GM12875 (cell line): ENCODE measurements at regions not wholly inside any gene's neighbourhood (a gene's known extent, or its start where the extent isn't known, plus 50 kb on each side); places are given as distances from the start of the nearest gene placed in this dataset.
"Not testable (repeated sequence)": the region's sequence is repeated elsewhere in the genome, so short reads cannot be mapped to it uniquely, and the experiment has no call there.

Experiments used
- H3K4me3 ChIP-seq: one replicate; pipeline ENCODE4 v1.5.1; 2011; ENCODE audit warnings: low read depth, low read length, control low read depth
- CTCF ChIP-seq: IDR thresholded peaks from 2 replicates; pipeline ENCODE4 v1.5.1; 2011; ENCODE audit warnings: low read depth, mild to moderate bottlenecking, control low read depth, inconsistent platforms, low read length, moderate library complexity, borderline replicate concordance; ENCODE audit not compliant: insufficient read depth

- TF ChIP-seq CTCF = no peak
- no peak overlapping the region for H3K4me3 ChIP-seq
These were observed 102.2 kb upstream of the CHD1 start for GRCh38 chr5:99030906-99031440.

DNA sequence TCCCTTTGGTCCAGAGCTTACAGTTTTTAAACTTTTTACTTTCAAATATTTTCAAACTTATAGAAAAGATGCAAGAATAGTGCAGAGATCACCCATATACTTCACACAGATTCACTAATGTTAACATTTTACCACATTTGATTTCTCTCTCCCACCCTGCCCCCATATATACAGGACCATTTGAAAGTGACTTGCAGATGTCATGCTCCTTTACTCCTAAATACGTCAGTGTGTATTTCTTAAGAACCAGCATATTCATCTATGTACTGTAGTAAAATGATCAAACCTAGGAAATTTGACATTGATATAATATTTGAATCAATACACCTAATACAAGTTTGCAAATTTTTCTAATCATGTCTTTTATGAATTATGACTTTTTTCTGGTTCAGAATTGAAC lies 100.4 kb upstream of the CHD1 start:
- no peak for TF ChIP-seq CTCF
- H3K4me3 ChIP-seq = no peak overlapping the region

DNA sequence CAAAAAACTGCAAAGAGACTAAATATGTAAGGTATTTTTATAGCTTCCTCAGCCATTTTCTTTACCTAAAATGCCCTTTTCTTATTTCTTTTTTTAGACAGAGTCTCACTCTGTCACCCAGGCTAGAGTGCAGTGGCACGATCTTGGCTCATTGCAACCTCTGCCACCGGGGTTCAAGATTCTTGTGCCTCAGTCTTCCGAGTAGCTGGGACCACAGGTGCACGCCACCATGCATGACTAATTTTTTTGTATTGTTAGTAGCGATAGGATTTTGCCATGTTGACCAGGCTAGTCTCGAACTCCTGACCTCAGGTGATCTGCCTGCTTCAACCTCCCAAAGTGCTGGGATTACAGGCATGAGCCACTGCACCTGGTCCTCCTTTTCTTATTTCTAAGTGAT lies 99.4 kb upstream of the CHD1 start:
- not testable (repeated sequence) for H3K4me3 ChIP-seq

DNA sequence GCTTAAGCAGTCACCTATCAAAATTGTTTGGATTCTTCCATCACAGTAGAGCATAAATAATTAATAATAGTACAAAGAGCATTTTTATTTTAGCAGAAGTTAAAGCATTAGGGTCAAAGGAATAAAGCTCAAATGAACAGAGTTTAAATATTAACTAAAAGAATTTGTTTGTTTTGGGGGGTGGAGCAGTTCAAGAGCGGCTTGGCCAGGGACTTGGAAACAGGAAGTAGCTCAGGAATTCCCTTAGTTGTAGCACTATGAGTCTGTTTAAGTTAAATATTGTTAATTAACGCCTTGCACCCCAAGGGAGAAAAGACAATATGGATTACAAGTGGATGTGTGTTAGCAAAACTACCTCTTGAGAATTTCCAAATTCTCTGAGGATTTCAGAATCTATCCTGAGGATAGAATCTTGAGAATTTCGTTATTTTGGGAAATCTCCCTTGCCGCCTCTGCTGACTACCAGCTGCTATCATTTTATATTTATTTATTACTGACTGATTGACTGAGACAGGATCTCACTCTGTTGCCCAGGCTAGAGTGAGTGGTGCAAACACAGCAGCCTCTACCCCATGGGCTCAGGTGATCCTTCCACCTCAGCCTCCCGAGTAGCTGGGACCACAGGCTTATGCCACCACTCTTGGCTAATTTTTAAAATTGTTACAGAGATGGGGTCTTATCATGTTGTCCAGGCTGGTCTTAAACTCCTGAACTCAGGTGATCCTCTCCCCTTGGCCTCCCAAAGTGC lies 96.7 kb upstream of the CHD1 start:
- no peak overlapping the region for H3K4me3 ChIP-seq
- TF ChIP-seq CTCF = no peak

GRCh38 chr5:99023330-99023729 lies 94.5 kb upstream of the CHD1 start:
- no peak for TF ChIP-seq CTCF
- no peak overlapping the region for H3K4me3 ChIP-seq

GRCh38 chr5:99022250-99022649 lies 93.4 kb upstream of the CHD1 start:
- H3K4me3 ChIP-seq = no peak overlapping the region
- no peak for TF ChIP-seq CTCF

DNA sequence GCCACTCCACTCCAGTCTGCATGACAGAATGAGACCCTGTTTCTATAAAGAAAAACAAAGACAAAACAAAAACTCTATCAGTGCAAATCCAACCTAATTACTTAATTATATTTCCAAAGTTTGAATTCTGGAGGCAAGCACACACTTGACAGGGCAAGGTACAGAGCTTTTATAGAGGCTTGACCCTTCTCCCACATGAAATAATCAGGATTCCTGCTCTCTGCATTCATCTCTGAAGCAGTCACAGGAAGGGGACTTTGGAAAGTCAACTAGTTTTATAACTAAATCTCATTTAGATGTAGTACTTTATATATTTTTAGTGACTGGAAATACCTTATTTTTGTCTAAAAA lies 91.9 kb upstream of the CHD1 start:
- H3K4me3 ChIP-seq = no peak overlapping the region
- TF ChIP-seq CTCF = no peak
